MCF 10A (cell line): ENCODE measurements at regions not wholly inside any gene's neighbourhood (a gene's known extent, or its start where the extent isn't known, plus 50 kb on each side); places are given as distances from the start of the nearest gene placed in this dataset.

Experiments
- BruUV-seq: library from RNA; stranded (reverse); fragments of 400-500 nt; replicated peaks from 2 replicates; lab custom pipeline; 2021; lab: Mats Ljungman, UMichigan
- CTCF ChIA-PET: fragments of 300-600 bp; sonication (Branson Sonifier 250); formaldehyde crosslinking; extraction: SDS; loops from one replicate; lab custom pipeline; 2021; ENCODE audit warnings: antibody characterized with exemption, inconsistent platforms; lab: Yijun Ruan, JAX
- POLR2A ChIA-PET: fragments of 300-600, 350-650 bp; sonication (Branson Sonifier 250); formaldehyde crosslinking; extraction: SDS; loops from one replicate; lab custom pipeline; 2020; ENCODE audit warnings: antibody characterized with exemption, inconsistent platforms; lab: Yijun Ruan, JAX
- DNase-seq: peaks from one replicate; pipeline ENCODE4 v3.0.0-alpha.2; 2018; ENCODE audit not compliant: unreplicated experiment
- H3K27ac Mint-ChIP-seq: one replicate; pipeline ENCODE4 v1.8.0; 2022; ENCODE audit warnings: mild to moderate bottlenecking, low read depth, mixed read lengths; ENCODE audit not compliant: unreplicated experiment
- H3K27me3 Mint-ChIP-seq: one replicate; pipeline ENCODE4 v1.8.0; 2022; ENCODE audit warnings: mixed read lengths; ENCODE audit not compliant: insufficient read depth, unreplicated experiment
- H3K36me3 Mint-ChIP-seq: one replicate; pipeline ENCODE4 v1.8.0; 2022; ENCODE audit warnings: mild to moderate bottlenecking, moderate library complexity, mixed read lengths; ENCODE audit not compliant: insufficient read depth, unreplicated experiment
- H3K4me1 Mint-ChIP-seq: one replicate; pipeline ENCODE4 v1.8.0; 2022; ENCODE audit warnings: mixed read lengths; ENCODE audit not compliant: insufficient read depth, unreplicated experiment
- H3K4me3 Mint-ChIP-seq: one replicate; pipeline ENCODE4 v1.8.0; 2022; ENCODE audit warnings: mild to moderate bottlenecking, moderate library complexity, mixed read lengths; ENCODE audit not compliant: unreplicated experiment
- H3K9me3 Mint-ChIP-seq: one replicate; pipeline ENCODE4 v1.8.0; 2022; ENCODE audit warnings: mixed read lengths; ENCODE audit not compliant: unreplicated experiment
- CTCF ChIP-seq: fragments of 200-600 bp; IDR thresholded peaks from one replicate; pipeline ENCODE4 v1.8.0; 2022; ENCODE audit warnings: antibody characterized with exemption, mild to moderate bottlenecking; ENCODE audit not compliant: unreplicated experiment
- intact Hi-C: fragments of 100-400 bp; cut with micrococcal nuclease; formaldehyde crosslinking; loops from 2 replicates; pipeline ENCODE4 v1.14.1; 2022

DNA sequence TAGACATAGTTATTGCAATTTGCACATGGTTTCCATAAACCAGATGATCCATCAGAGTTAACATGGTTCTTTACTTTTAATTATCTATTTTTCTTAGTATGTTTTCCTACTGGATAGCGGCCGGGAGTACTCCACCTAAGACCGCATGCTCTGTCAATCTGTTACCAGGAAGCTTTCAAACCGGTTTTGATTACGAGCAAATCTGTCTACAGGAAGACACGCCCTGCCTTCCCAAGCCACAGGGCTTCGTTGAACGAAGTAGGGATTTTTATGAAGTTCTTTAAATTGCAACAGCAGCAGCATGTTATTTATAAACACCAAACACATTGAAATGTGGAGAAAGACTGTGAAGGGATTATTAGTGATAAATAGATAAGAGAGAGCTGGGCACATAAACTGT is 283.3 kb upstream of the ROBO2 start:
- DNase-seq: no peak
- CTCF ChIA-PET: interaction anchor here (0.8 kb wide), 1 partner anchor 10 kb away, joined by 5 read pairs; no protein-coding TSS in a partner anchor
- BruUV-seq: no TSS peak
- no peak for TF ChIP-seq CTCF
- Mint-ChIP-seq H3K27ac (no peak overlapping the region), H3K4me3 (no peak overlapping the region), H3K4me1 (no peaks in the 10 kb centered on the region), H3K9me3 (no peaks in the 10 kb centered on the region), H3K36me3 (no peaks in the 10 kb centered on the region), H3K27me3 (peaks cover 30% of the 10 kb centered on the region)
- intact Hi-C loops: no loop called here
- POLR2A ChIA-PET: no interaction called here

GRCh38 chr3:76760336-76760735 is 279.6 kb upstream of the ROBO2 start:
- Mint-ChIP-seq H3K36me3 (no peaks in the 10 kb centered on the region), H3K4me3 (no peak overlapping the region), H3K27ac (no peak overlapping the region), H3K4me1 (no peaks in the 10 kb centered on the region), H3K9me3 (no peaks in the 10 kb centered on the region), H3K27me3 (peaks cover 51% of the 10 kb centered on the region)
- POLR2A ChIA-PET: no interaction called here
- no peak for TF ChIP-seq CTCF
- no peak for DNase-seq
- no TSS peak for BruUV-seq
- CTCF ChIA-PET: no interaction called here
- intact Hi-C loops: no loop called here

- Mint-ChIP-seq H3K36me3 (no peaks in the 10 kb centered on the region), H3K27ac (no peak overlapping the region), H3K9me3 (no peaks in the 10 kb centered on the region), H3K4me3 (no peak overlapping the region), H3K4me1 (no peaks in the 10 kb centered on the region), H3K27me3 (peaks cover 55% of the 10 kb centered on the region)
- intact Hi-C loops: no loop called here
- no peak for DNase-seq
- ChIA-PET POLR2A (no interaction called here), CTCF (interaction anchor here (0.6 kb wide), 1 partner anchor 481 kb away, joined by 3 read pairs; no protein-coding TSS in a partner anchor)
- no peak for TF ChIP-seq CTCF
- no TSS peak for BruUV-seq
These were observed 274.4 kb upstream of the ROBO2 start for GRCh38 chr3:76765511-76765910.

DNA sequence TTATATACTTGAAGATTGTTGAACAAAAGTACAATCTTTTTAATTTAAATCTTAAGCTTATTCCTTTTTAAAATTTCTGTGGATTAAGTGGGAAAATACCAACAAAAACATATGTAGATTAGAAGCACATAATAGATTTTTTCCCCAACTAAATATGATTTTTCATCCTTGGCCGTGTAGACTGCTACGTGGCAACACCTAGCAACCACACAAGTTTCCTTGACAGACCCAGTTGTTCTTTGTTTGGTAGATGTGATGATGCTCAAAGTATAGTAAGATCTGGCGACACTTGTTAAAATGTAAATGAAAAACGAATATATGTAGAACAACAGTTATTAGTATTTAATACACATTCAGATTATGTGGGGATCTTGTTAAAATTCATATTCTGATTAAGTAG is 271.0 kb upstream of the ROBO2 start:
- DNase-seq: no peak
- ChIA-PET POLR2A (interaction anchor here (0.6 kb wide), 1 partner anchor 62 kb away, joined by 3 read pairs; no protein-coding TSS in a partner anchor), CTCF (no interaction called here)
- no peak overlapping the region for H3K4me3 Mint-ChIP-seq
- BruUV-seq: no TSS peak
- TF ChIP-seq CTCF: no peak
- H3K27me3 Mint-ChIP-seq: peaks cover 61% of the 10 kb centered on the region
- H3K27ac Mint-ChIP-seq: no peak overlapping the region
- H3K9me3 Mint-ChIP-seq: no peaks in the 10 kb centered on the region
- no peaks in the 10 kb centered on the region for H3K4me1 Mint-ChIP-seq
- intact Hi-C loops: no loop called here
- H3K36me3 Mint-ChIP-seq: no peaks in the 10 kb centered on the region
